ENCODE measurements at regions not wholly inside any gene's neighbourhood (a gene's known extent, or its start where the extent isn't known, plus 50 kb on each side); places are given as distances from the start of the nearest gene placed in this dataset.

GRCh38 chr2:239676716-239677452, 276.1 kb upstream of the HDAC4 start:
- no peak for DNase-seq (ENCODE audit: low read depth in 4 of 6, low spot score in 6 of 6)
- 66% methylated on average over 16 of the region's 19 CpGs for WGBS (ENCODE audit: insufficient coverage)

GRCh38 chr2:239675826-239676715, 275.3 kb upstream of the HDAC4 start:
- H3K4me3 ChIP-seq (ENCODE audit: low read depth, low read length): no peak overlapping the region
- no peaks in the 10 kb centered on the region for H3K4me1 ChIP-seq (ENCODE audit: control insufficient read depth, insufficient read depth, low read length)
- 71% methylated on average over 16 of the region's 22 CpGs for WGBS (ENCODE audit: insufficient coverage)
- no peaks in the 10 kb centered on the region for H3K36me3 ChIP-seq (ENCODE audit: control insufficient read depth, insufficient read depth, low read length)
- H3K9me3 ChIP-seq (ENCODE audit: control insufficient read depth, insufficient read depth, low read length): no peaks in the 10 kb centered on the region
- H3K27me3 ChIP-seq (ENCODE audit: control insufficient read depth, insufficient read depth, low read length): no peaks in the 10 kb centered on the region
- no peak for DNase-seq (ENCODE audit: low read depth in 4 of 6, low spot score in 6 of 6)
- H3K27ac ChIP-seq (ENCODE audit: low read depth, low read length): no peak overlapping the region

More at GRCh38 chr2:239676716-239677452, 276.1 kb upstream of the HDAC4 start:
- Histone ChIP-seq H3K4me1 (ENCODE audit: control insufficient read depth, insufficient read depth, low read length) (no peaks in the 10 kb centered on the region), H3K9me3 (ENCODE audit: control insufficient read depth, insufficient read depth, low read length) (no peaks in the 10 kb centered on the region), H3K36me3 (ENCODE audit: control insufficient read depth, insufficient read depth, low read length) (no peaks in the 10 kb centered on the region), H3K27me3 (ENCODE audit: control insufficient read depth, insufficient read depth, low read length) (no peaks in the 10 kb centered on the region), H3K4me3 (ENCODE audit: low read depth, low read length) (no peak overlapping the region), H3K27ac (ENCODE audit: low read depth, low read length) (no peak overlapping the region)

GRCh38 chr2:239674981-239675825, 274.4 kb upstream of the HDAC4 start:
- no peaks in the 10 kb centered on the region for H3K4me1 ChIP-seq (ENCODE audit: control insufficient read depth, insufficient read depth, low read length)
- DNase-seq (ENCODE audit: low read depth in 4 of 6, low spot score in 6 of 6): no peak
- H3K27ac ChIP-seq (ENCODE audit: low read depth, low read length): no peak overlapping the region
- H3K9me3 ChIP-seq (ENCODE audit: control insufficient read depth, insufficient read depth, low read length): no peaks in the 10 kb centered on the region
- 95% methylated on average over 14 of the region's 17 CpGs for WGBS (ENCODE audit: insufficient coverage)
- H3K4me3 ChIP-seq (ENCODE audit: low read depth, low read length): no peak overlapping the region
- no peaks in the 10 kb centered on the region for H3K36me3 ChIP-seq (ENCODE audit: control insufficient read depth, insufficient read depth, low read length)
- H3K27me3 ChIP-seq (ENCODE audit: control insufficient read depth, insufficient read depth, low read length): no peaks in the 10 kb centered on the region

GRCh38 chr2:239674101-239674980, 273.5 kb upstream of the HDAC4 start:
- Histone ChIP-seq H3K27me3 (ENCODE audit: control insufficient read depth, insufficient read depth, low read length) (no peaks in the 10 kb centered on the region), H3K4me3 (ENCODE audit: low read depth, low read length) (no peak overlapping the region), H3K4me1 (ENCODE audit: control insufficient read depth, insufficient read depth, low read length) (no peaks in the 10 kb centered on the region), H3K9me3 (ENCODE audit: control insufficient read depth, insufficient read depth, low read length) (no peaks in the 10 kb centered on the region), H3K27ac (ENCODE audit: low read depth, low read length) (no peak overlapping the region), H3K36me3 (ENCODE audit: control insufficient read depth, insufficient read depth, low read length) (no peaks in the 10 kb centered on the region)
- WGBS (ENCODE audit: insufficient coverage): 91% methylated on average over 17 of the region's 17 CpGs
- no peak for DNase-seq (ENCODE audit: low read depth in 4 of 6, low spot score in 6 of 6)

- Histone ChIP-seq H3K9me3 (ENCODE audit: control insufficient read depth, insufficient read depth, low read length) (no peaks in the 10 kb centered on the region), H3K4me1 (ENCODE audit: control insufficient read depth, insufficient read depth, low read length) (no peaks in the 10 kb centered on the region), H3K27me3 (ENCODE audit: control insufficient read depth, insufficient read depth, low read length) (no peaks in the 10 kb centered on the region), H3K36me3 (ENCODE audit: control insufficient read depth, insufficient read depth, low read length) (no peaks in the 10 kb centered on the region), H3K4me3 (ENCODE audit: low read depth, low read length) (no peak overlapping the region), H3K27ac (ENCODE audit: low read depth, low read length) (no peak overlapping the region)
- WGBS (ENCODE audit: insufficient coverage): 81% methylated on average over 9 of the region's 10 CpGs
- no peak for DNase-seq (ENCODE audit: low read depth in 4 of 6, low spot score in 6 of 6)
Measured at GRCh38 chr2:239673641-239674040, 272.8 kb upstream of the HDAC4 start.

GRCh38 chr2:239671916-239672849, 271.4 kb upstream of the HDAC4 start:
- DNase-seq (ENCODE audit: low read depth in 4 of 6, low spot score in 6 of 6): no peak
- no peaks in the 10 kb centered on the region for H3K4me1 ChIP-seq (ENCODE audit: control insufficient read depth, insufficient read depth, low read length)
- WGBS (ENCODE audit: insufficient coverage): 89% methylated on average over 17 of the region's 18 CpGs
- no peaks in the 10 kb centered on the region for H3K36me3 ChIP-seq (ENCODE audit: control insufficient read depth, insufficient read depth, low read length)
- H3K27me3 ChIP-seq (ENCODE audit: control insufficient read depth, insufficient read depth, low read length): no peaks in the 10 kb centered on the region
- no peak overlapping the region for H3K4me3 ChIP-seq (ENCODE audit: low read depth, low read length)
- H3K27ac ChIP-seq (ENCODE audit: low read depth, low read length): no peak overlapping the region
- H3K9me3 ChIP-seq (ENCODE audit: control insufficient read depth, insufficient read depth, low read length): no peaks in the 10 kb centered on the region

GRCh38 chr2:239671471-239671870, 270.7 kb upstream of the HDAC4 start:
- H3K27me3 ChIP-seq (ENCODE audit: control insufficient read depth, insufficient read depth, low read length): no peaks in the 10 kb centered on the region
- WGBS (ENCODE audit: insufficient coverage): 85% methylated on average over 4 of the region's 10 CpGs
- no peaks in the 10 kb centered on the region for H3K9me3 ChIP-seq (ENCODE audit: control insufficient read depth, insufficient read depth, low read length)
- DNase-seq (ENCODE audit: low read depth in 4 of 6, low spot score in 6 of 6): no peak
- peaks cover 7% of the 10 kb centered on the region for H3K4me1 ChIP-seq (ENCODE audit: control insufficient read depth, insufficient read depth, low read length)
- H3K4me3 ChIP-seq (ENCODE audit: low read depth, low read length): no peak overlapping the region
- H3K27ac ChIP-seq (ENCODE audit: low read depth, low read length): no peak overlapping the region
- no peaks in the 10 kb centered on the region for H3K36me3 ChIP-seq (ENCODE audit: control insufficient read depth, insufficient read depth, low read length)

- H3K9me3 ChIP-seq (ENCODE audit: control insufficient read depth, insufficient read depth, low read length): no peaks in the 10 kb centered on the region
- 88% methylated on average over 6 of the region's 7 CpGs for WGBS (ENCODE audit: insufficient coverage)
Measured at GRCh38 chr2:239670463-239671120, 269.8 kb upstream of the HDAC4 start.

More at GRCh38 chr2:239670463-239671120, 269.8 kb upstream of the HDAC4 start:
- no peaks in the 10 kb centered on the region for H3K27me3 ChIP-seq (ENCODE audit: control insufficient read depth, insufficient read depth, low read length)
- no peak for DNase-seq (ENCODE audit: low read depth in 4 of 6, low spot score in 6 of 6)
- H3K4me3 ChIP-seq (ENCODE audit: low read depth, low read length): no peak overlapping the region
- peaks cover 11% of the 10 kb centered on the region for H3K4me1 ChIP-seq (ENCODE audit: control insufficient read depth, insufficient read depth, low read length)
- H3K27ac ChIP-seq (ENCODE audit: low read depth, low read length): no peak overlapping the region
- no peaks in the 10 kb centered on the region for H3K36me3 ChIP-seq (ENCODE audit: control insufficient read depth, insufficient read depth, low read length)

Data from spinal cord (tissue), 9 donors.